ENCODE measurements at regions not wholly inside any gene's neighbourhood (a gene's known extent, or its start where the extent isn't known, plus 50 kb on each side); places are given as distances from the start of the nearest gene placed in this dataset.

GRCh38 chr16:5851393-5851982, 753.9 kb upstream of the EEF2KMT start:
- Mint-ChIP-seq H3K27ac (no peak overlapping the region), H3K36me3 (ENCODE audit: low read depth) (no peaks in the 10 kb centered on the region), H3K9me3 (no peaks in the 10 kb centered on the region), H3K27me3 (ENCODE audit: low read depth) (peaks cover 14% of the 10 kb centered on the region), H3K4me3 (no peak overlapping the region), H3K4me1 (no peaks in the 10 kb centered on the region)
- TF ChIP-seq CTCF (IDR thresholded peaks at IDR 0.05; ENCODE audit: unreplicated experiment in 3 of 3): no peak

GRCh38 chr16:5850632-5851392, 753.2 kb upstream of the EEF2KMT start:
- H3K4me3 Mint-ChIP-seq: no peak overlapping the region
- peaks cover 14% of the 10 kb centered on the region for H3K27me3 Mint-ChIP-seq (ENCODE audit: low read depth)
- no peaks in the 10 kb centered on the region for H3K4me1 Mint-ChIP-seq
- no peak overlapping the region for H3K27ac Mint-ChIP-seq
- no peaks in the 10 kb centered on the region for H3K36me3 Mint-ChIP-seq (ENCODE audit: low read depth)
- no peaks in the 10 kb centered on the region for H3K9me3 Mint-ChIP-seq
- TF ChIP-seq CTCF (IDR thresholded peaks at IDR 0.05; ENCODE audit: unreplicated experiment in 3 of 3): no peak

GRCh38 chr16:5845046-5845445, 747.5 kb upstream of the EEF2KMT start:
- H3K4me3 Mint-ChIP-seq: no peak overlapping the region
- TF ChIP-seq CTCF (IDR thresholded peaks at IDR 0.05; ENCODE audit: unreplicated experiment in 3 of 3): no peak
- peaks cover 4% of the 10 kb centered on the region for H3K27me3 Mint-ChIP-seq (ENCODE audit: low read depth)
- no peak overlapping the region for H3K27ac Mint-ChIP-seq
- no peaks in the 10 kb centered on the region for H3K36me3 Mint-ChIP-seq (ENCODE audit: low read depth)
- H3K9me3 Mint-ChIP-seq: no peaks in the 10 kb centered on the region
- H3K4me1 Mint-ChIP-seq: no peaks in the 10 kb centered on the region

- Mint-ChIP-seq H3K4me1 (no peaks in the 10 kb centered on the region), H3K36me3 (ENCODE audit: low read depth) (no peaks in the 10 kb centered on the region), H3K27me3 (ENCODE audit: low read depth) (peaks cover 15% of the 10 kb centered on the region), H3K27ac (no peak overlapping the region), H3K9me3 (no peaks in the 10 kb centered on the region), H3K4me3 (no peak overlapping the region)
- no peak for TF ChIP-seq CTCF (IDR thresholded peaks at IDR 0.05; ENCODE audit: unreplicated experiment in 3 of 3)
These were observed 744.4 kb upstream of the EEF2KMT start for GRCh38 chr16:5841974-5842373.

GRCh38 chr16:5838725-5839124, 741.1 kb upstream of the EEF2KMT start:
- Mint-ChIP-seq H3K36me3 (ENCODE audit: low read depth) (no peaks in the 10 kb centered on the region), H3K4me1 (no peaks in the 10 kb centered on the region), H3K27me3 (ENCODE audit: low read depth) (peaks cover 25% of the 10 kb centered on the region), H3K4me3 (no peak overlapping the region), H3K27ac (no peak overlapping the region), H3K9me3 (no peaks in the 10 kb centered on the region)
- TF ChIP-seq CTCF (IDR thresholded peaks at IDR 0.05; ENCODE audit: unreplicated experiment in 3 of 3): no peak

- TF ChIP-seq CTCF (IDR thresholded peaks at IDR 0.05; ENCODE audit: unreplicated experiment in 3 of 3): no peak
- Mint-ChIP-seq H3K4me1 (no peaks in the 10 kb centered on the region), H3K27ac (no peak overlapping the region), H3K27me3 (ENCODE audit: low read depth) (peaks cover 25% of the 10 kb centered on the region), H3K36me3 (ENCODE audit: low read depth) (no peaks in the 10 kb centered on the region), H3K4me3 (no peak overlapping the region), H3K9me3 (no peaks in the 10 kb centered on the region)
These were observed 740.5 kb upstream of the EEF2KMT start for GRCh38 chr16:5838071-5838470.

Measured in nephron (organoid).